LNCAP (cell line): ENCODE measurements at regions not wholly inside any gene's neighbourhood (a gene's known extent, or its start where the extent isn't known, plus 50 kb on each side); places are given as distances from the start of the nearest gene placed in this dataset.

ENCODE experiments used
- CTCF ChIP-seq: fragments of 450-650 bp; IDR thresholded peaks from 2 replicates; pipeline ENCODE4 v1.5.1; 2017; ENCODE audit warnings: mild to moderate bottlenecking

- no peak for TF ChIP-seq CTCF
These were observed 432.9 kb downstream of the VRK1 start for GRCh38 chr14:97230051-97230450.

GRCh38 chr14:97233319-97233985, 436.3 kb downstream of the VRK1 start:
- TF ChIP-seq CTCF: no peak

- no peak for TF ChIP-seq CTCF
These were observed 449.5 kb downstream of the VRK1 start for GRCh38 chr14:97246648-97247047.

GRCh38 chr14:97248973-97249372, 451.8 kb downstream of the VRK1 start:
- no peak for TF ChIP-seq CTCF

GRCh38 chr14:97250931-97251330, 453.7 kb downstream of the VRK1 start:
- no peak for TF ChIP-seq CTCF

- TF ChIP-seq CTCF: no peak
These were observed 454.4 kb downstream of the VRK1 start for GRCh38 chr14:97251491-97252155.

- no peak for TF ChIP-seq CTCF
These were observed 456.6 kb downstream of the VRK1 start for GRCh38 chr14:97253756-97254155.
